Middle frontal gyrus (tissue), 1 donor: ENCODE measurements at regions not wholly inside any gene's neighbourhood (a gene's known extent, or its start where the extent isn't known, plus 50 kb on each side); places are given as distances from the start of the nearest gene placed in this dataset.
"Not testable (repeated sequence)": the region's sequence is repeated elsewhere in the genome, so short reads cannot be mapped to it uniquely, and the experiment has no call there.

ENCODE experiments used
- DNase-seq: peaks from one replicate; pipeline ENCODE4 v3.0.0-alpha.2; 2015; ENCODE audit warnings: low spot score; ENCODE audit errors: extremely low spot score

DNA sequence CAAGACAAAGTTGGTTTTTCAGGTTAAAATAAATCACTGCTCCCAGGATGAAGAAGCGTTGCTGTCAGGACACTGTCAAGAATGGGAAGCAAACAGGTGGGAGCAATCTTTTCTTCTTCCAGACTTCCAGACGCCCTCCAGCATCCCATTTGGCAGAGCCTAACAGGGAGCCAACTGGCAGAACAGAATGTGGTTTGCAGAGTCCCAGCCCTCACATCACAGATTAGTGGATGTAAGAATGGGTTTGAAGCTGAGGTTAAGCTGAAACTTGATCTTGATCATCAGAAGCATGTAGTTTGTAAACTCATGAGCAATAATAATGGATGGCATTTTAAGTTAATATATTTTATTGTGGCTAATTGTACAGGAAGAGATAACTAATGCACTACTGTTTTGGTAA is 636.4 kb downstream of the SLC6A15 start:
- DNase-seq = no peak

DNA sequence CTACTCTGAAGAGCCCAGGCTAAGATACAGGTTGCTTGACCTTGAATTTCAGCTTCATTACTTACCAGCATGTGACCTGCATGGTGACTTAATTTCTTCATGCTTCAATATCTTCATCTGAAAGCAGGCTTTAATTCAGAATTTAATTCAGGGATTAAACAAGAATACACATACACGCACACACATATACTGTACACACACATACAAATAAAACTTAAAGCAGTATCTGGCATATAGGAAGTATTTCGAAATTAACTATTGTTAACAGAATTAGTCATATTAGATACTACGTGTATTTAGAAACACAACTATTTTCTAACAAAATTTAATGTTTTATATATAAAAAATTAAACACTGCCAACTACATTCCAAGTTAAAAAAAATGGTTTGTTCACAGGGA is 640.3 kb downstream of the SLC6A15 start:
- DNase-seq = no peak

DNA sequence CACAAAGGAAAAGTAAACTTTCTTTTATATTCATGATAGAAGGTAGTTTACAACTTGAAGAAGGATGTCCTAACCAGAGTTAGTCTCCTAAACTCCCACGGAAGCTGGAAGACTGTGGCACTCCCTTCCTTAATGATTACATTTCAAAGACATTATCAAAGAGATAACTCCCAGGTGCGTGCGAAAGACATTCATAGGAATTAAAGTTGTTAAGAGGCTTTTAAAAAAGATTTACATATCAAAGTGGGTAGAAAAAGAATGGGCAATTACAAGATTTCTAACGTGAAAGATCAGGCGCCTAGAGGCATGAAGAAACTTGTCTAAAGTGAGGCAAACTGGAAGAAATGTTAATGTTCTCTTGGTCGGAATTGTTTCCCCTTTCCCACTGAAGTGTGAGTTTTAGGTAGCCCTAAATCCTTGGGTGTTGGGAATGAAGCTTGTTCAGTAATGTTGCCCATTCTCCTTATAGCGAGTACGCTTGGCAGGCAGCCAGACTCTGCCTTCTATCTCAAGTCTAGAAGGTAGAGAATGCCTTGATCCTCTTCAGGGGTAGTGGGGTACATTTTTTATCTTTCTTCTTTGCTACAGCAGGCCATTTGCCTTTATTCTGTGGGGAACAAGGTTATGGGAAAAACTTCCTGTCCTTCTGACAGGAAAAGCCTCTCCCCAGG is 642.0 kb downstream of the SLC6A15 start:
- no peak for DNase-seq

DNA sequence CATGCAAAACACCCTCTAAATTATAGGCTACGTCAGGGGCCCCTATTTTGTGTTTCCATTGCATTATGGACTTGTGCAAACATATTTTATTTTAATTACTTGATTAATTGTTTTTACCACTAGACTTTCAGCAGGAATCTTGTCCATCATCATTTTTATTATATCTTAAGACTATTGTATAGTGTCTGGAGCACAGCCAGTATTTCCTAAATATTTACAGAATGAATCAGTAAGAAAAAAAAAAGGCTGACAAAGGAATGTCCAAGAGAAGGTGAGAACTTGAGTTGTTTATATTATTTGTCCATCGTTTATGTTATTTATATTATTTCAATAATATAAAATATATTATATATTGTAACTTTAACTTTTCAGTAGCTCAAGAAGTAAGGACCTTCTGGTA is 664.7 kb downstream of the SLC6A15 start:
- no peak for DNase-seq

DNA sequence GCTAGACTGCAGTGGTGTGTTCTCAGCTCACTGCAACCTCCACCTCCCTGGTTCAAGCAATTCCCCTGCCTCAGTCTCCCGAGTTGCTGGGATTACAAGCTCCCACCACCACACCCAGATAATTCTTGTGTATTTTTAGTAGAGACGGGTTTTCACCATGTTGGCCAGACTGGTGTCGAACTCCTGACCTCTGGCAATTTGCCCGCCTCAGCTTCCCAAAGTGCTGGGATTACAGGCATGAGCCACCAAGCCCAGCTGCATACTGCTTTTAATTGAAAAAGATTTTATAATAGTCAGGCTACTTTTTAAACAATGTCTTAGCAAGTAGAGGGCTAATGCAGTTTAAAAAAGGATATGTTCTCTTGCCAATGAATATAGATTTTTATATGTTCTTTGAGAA is 668.9 kb downstream of the SLC6A15 start:
- no peak for DNase-seq

DNA sequence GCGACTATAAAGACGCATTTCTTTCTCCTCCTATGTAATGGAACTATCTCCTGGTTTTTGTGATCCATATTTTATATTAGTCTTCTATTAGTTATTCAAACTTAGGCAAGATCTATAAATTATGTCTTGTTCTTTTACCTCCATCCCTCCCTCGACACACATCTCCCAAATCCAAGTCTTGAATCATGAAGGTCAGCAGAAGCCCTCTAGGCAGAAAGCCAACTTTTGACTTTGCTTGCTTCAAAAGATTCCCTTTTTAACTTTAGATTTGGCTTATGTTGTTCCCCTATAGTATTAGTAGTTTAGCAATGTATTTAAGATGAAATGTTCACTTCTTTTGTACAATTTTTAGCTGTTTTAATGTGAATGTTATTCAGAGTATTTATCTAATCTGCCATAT is 689.8 kb downstream of the SLC6A15 start:
- DNase-seq = no peak

DNA sequence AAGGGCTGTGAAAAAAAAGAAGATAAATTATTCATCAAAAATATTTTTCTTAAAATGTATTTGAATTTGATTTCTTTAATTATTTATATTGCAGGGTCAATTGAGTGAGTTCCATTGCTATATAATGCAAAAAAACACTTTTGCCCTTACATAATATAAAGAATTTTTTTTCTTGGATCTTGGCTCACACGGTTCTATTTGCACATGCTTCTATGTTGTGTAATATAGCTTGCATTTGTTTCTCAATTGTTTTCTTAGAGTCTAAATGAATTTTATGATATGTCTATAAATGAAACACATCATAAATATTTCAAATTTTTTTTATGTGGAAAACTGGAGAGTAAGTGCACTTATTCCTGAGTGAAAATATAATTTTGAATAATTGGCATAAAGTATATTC is 694.2 kb downstream of the SLC6A15 start:
- no peak for DNase-seq

DNA sequence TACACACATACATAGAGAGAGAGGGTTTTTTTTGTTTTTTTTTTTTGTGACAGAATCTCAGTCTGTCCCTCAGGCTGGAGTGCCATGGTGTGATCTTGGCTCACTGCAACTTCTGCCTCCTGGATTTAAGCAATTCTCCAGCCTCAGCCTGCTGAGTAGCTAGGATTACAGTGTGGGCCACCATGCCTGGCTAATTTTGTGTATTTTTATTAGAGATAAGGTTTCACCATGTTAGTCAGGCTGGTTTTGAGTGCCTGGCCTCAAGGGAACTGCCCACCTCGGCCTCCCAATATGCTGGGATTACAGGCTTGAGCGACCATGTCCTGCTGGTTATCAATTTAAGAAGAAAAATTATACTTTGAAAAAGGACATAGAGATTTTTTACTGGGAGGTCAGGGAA is 710.6 kb downstream of the SLC6A15 start:
- DNase-seq = no peak

DNA sequence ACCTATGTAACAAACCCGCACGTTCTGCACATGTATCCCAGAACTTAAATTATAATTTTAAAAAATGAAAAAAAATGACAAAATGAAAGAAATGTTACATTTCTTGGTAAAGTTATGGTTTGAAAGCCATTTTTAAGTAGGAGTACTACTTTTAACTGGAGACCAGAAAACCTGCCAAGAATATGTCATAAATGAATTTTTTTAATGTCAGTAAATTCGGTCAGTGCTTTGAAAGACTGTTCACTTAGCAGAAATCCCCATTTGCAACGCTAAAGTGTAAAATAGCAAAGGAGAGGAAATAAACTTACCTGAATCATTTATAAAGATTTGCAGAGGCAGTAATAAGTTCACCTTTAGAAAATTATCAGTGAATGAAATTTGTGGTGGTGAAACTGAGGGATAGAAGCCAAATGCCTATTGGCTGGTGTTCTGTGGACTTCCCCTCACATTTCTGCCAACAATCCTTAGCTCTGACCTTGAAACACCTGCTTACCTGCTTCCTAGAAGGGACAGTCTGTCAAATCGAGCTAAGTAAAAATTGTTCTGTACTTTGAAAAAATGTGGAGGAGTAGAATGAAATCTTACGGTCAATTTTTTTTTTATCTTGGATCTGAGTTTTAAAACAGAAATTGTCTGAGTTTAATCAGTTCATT is 714.2 kb downstream of the SLC6A15 start:
- no peak for DNase-seq

DNA sequence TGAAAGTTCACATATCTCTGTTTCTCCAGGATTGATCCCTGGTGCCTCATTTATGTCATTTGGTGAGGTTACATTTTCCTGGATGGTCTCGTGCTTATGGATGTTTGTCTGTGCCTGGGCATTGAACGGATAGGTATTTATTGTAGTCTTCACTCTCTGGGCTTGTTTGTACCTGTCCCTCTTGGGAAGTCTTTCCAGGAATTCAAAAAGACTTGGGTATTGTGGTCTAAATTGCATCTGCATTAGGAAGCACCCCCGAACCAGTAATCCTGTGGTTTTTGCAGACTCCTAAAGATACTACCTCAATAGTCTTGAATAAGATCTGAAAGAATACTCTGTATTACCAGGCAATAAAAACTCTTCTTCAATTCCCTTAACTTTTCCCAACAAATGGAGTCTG is 720.8 kb downstream of the SLC6A15 start:
- no peak for DNase-seq

DNA sequence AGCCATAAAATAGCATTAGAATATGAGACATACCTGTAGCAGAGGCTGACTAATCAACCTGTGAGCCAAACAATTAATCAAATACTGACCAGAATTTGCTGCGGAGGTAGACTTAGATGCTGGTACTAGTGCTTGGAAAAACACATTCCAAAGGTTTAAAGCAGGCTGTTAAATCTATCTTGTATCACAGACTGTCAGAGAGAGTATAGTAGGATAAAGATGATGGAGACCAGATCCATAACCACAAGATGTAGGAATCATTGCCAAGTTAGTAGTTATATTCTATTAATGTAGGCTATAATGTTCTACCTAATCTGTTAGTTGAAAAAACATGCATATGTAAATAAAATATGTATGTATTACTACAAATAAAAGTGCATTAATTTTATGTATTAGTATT is 726.2 kb downstream of the SLC6A15 start:
- DNase-seq = no peak

DNA sequence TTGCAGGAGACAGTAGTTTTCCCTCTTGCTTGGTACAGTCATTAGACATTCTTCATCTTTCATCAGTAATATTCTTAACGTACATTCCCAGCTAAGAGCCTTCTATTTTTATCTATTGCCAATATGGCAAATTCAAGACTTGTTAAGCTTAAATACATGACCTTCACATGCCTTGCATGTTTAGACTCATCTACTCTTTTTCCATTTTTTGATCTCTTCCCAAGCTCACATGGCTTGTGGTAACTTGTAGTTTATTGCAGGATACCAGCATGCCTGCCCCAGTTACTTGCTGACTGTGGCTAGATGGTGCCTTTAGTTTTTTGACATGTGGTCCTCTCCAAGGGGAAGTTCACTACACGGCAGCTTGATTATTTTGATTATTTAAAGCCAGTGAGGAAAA is 729.0 kb downstream of the SLC6A15 start:
- no peak for DNase-seq

DNA sequence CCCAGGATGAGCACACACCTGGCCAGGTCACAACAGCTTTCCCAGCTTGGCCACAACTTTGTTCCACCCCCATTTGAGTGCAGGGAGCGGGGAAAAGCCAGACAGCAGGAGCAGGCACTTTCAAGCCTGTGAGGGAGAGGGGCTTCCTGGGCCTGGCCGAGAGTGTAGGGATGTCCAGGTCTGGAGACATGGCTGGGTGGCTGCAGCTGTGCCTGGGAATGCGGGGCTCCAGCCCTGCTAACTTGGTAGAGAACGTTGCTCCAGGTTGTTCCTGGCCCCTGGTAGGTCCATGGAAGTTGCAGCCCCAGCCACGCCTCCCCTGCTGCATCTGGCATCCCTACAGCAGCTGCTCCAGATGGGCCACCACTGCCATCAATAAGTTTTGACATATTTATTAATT is 738.5 kb downstream of the SLC6A15 start:
- DNase-seq = no peak

DNA sequence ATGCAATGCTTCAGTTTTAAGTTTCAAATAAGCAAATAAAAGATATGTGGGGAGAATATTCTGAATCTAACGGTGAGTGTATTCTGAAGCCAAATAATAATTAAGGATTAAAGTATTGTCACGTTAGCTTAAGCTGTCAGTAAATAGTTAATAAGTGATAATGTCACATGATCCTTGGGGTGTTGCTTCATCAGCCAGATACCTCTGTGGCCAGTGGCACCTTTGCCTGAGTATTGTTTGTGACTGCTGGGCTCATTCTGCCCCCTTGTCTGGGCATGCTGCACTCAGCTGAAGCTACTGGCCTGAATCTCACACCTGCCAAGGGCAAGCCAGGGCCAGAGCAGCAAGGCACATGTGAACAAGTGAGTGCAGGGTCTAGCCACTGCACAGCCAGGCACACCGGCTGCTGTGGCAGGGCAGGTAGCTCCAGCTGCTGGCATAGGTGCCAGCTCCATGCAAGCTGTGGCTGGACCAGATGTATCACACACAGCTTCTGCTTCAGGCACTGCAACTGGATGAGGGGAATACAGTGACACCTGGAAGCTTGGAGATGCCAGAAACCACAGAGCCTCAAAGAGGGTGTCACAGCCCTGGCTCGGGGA is 739.7 kb downstream of the SLC6A15 start:
- no peak for DNase-seq

DNA sequence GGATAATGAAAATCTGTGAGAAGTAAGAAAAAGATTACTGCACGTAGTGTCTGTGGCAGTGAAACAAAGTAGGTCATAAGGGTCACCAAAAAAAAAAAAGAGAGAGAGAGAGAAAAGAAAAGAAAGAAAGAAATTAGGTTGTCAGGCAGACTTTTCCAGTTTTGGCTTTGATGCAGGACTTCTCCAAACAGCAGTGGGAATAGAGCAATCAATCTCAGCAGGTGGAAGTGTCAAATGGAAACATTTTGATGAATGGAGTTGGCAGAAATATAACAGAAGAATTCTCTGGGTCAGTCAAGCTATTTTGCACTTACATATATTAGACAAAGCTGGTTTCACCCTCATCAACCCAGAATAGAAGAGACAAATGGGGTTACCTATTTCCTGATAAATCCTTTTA is 745.8 kb downstream of the SLC6A15 start:
- DNase-seq = no peak

DNA sequence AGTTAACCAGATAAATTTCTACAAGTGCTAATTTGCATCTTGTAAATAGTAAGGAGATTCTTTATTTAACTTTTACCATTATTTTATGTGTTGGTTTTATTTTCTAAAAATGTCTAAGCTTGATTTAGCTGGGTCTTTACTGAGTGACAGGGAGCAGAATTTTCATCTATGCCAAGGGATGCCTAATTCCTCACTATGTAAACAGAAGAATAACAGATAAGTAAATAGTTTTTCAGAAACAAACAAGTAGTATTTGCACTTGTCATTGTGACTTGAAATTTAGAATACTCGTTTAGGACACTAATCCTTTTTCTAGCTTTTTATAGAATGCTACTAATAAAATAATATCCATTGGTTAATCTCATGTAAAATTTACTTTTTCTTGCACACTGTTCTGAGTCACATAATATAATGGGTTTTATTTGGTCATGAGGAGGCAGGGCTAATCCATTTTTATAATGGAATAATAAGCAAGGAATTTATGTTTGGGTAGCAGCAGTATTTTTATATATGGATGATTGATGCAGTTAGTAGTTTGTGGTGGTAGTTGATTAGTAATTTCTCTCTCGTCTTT is 746.5 kb downstream of the SLC6A15 start:
- no peak for DNase-seq

DNA sequence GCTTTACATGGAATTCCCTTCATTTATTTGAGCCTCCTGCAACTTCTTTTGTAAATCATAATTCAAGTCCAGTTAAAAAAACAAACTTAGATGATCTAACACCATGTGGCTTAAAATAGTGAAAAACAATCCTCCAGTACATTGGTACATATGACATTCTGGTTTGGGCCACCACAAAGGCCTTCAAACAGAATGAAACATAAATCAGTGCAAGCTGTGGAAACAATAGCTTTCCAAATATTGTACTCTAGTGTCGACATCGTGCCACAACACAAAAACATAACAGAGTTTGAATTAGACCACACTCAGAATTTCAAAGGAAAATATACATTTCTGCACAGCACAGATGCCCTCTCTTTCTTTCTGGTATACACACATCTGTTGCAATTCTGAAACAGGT is 751.3 kb downstream of the SLC6A15 start:
- no peak for DNase-seq

DNA sequence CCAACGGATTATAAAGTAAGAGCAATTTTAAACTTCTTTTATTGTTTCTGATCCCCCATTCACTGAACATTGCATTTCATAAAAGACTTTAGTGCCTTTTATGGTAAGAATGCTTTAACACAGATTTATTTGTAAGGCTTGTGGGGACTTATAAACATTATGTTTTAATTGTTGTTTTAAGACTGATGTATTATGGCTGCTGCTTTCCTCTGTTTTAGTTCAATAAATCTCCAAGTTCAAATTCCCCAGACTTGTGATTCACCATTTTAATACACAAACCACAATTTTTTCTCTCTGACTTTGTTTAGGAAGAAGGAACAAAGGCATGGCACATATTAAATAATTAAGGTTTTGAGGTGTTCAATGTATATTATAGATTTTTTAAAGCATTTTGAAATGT is 753.3 kb downstream of the SLC6A15 start:
- no peak for DNase-seq

DNA sequence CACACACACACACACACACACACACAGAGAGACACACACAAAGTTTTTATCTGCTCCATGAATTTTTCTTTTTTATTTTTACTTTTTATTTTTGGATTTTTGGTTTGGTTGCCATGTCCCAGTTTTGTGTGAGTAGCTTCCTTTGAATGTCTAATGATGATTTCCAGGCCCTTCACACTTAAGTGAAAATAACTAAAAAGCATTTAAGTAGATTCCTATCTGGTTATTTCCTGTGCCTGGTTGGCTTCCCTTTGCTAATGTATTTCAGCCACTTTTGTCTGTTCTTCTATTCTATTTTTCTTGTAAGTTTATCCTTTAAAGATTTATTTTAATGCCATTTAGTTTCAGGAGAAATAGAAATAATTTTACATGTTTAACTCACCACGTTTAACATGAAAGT is 755.4 kb downstream of the SLC6A15 start:
- no peak for DNase-seq

DNA sequence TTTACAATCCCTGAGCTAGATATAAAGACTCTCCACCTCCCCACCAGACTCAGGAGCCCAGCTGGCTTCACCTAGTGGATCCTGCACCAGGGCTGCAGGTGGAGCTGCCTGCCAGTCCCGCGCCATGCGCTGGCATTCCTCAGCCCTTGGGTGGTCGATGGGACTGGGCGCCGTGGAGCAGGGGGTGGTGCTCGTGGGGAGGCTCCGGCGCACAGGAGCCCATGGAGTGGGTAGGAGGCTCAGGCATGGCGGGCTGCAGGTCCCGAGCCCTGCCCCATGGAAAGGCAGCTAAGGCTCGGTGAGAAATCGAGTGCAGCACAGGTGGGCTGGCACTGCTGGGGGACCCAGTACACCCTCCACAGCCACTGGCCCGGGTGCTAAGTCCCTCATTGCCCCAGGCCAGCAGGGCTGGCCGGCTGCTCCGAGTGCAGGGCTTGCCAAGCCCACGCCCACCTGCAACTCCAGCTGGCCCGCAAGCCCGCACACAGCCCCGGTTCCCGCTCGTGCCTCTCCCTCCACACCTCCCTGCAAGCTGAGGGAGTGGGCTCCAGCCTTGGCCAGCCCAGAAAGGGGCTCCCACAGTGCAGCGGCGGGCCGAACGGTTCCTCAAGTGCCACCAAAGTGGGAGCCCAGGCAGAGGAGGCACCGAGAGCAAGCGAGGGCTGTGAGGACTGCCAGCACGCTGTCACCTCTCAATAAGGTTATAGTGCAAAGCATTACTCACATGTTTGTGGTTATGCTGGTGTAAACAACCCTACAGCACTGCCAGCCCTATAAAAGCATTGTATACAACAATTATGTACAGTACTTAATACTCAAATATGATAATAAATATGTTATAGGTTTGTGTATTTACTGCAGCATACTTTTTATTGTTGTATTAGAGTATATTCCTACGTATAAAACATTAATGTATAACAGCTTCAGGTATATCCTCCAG is 757.3 kb downstream of the SLC6A15 start:
- not testable (repeated sequence) for DNase-seq

DNA sequence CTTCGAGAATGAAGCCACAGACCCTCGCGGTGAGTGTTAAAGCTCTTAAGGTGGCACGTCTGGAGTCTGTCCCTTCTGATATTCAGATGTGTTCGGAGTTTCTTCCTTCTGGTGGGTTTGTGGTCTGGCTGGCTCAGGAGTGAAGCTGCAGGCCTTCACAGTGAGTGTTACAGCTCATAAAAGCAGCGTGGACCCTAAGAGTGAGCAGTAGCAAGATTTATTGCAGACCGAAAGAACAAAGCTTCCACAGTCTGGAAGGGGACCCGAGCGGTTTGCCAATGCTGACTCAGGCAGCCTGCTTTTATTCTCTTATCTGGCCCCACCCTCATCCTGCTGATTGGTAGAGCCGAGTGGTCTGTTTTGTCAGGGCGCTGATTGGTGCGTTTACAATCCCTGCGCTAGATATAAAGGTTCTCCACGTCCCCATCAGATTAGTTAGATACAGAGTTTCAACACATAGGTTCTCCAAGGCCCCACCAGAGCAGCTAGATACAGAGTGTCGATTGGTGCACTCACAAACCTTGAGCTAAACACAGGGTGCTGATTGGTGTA is 758.1 kb downstream of the SLC6A15 start:
- not testable (repeated sequence) for DNase-seq
